ENCODE measurements at regions not wholly inside any gene's neighbourhood (a gene's known extent, or its start where the extent isn't known, plus 50 kb on each side); places are given as distances from the start of the nearest gene placed in this dataset.

- Mint-ChIP-seq H3K4me3 (no peak overlapping the region), H3K27ac (no peak overlapping the region), H3K9me3 (peaks cover 7% of the 10 kb centered on the region), H3K27me3 (no peaks in the 10 kb centered on the region), H3K36me3 (ENCODE audit: low read depth) (no peaks in the 10 kb centered on the region), H3K4me1 (ENCODE audit: low read depth) (no peaks in the 10 kb centered on the region)
- Histone ChIP-seq H3K4me3 (ENCODE audit: low read length) (no peak overlapping the region), H3K4me1 (ENCODE audit: insufficient read depth, low read length) (no peaks in the 10 kb centered on the region), H3K27ac (ENCODE audit: low read depth in 1 of 2, low read length in 2 of 2) (no peak overlapping the region), H3K27me3 (ENCODE audit: control insufficient read depth in 1 of 2, insufficient read depth in 2 of 2, low read length in 2 of 2) (no peaks in the 10 kb centered on the region), H3K9me3 (ENCODE audit: control insufficient read depth in 1 of 2, insufficient read depth in 1 of 2, low read length in 2 of 2) (peaks cover 0 to 7% of the 10 kb centered on the region in 2 experiments), H3K36me3 (ENCODE audit: insufficient read depth, low read length) (no peaks in the 10 kb centered on the region)
- CTCF ChIA-PET: no interaction called here
- ATAC-seq (ENCODE audit: poor library complexity): no peak
- POLR2A ChIA-PET: no interaction called here
- no peak for TF ChIP-seq CTCF (IDR thresholded peaks at IDR 0.05)
- DNase-seq: no peak
- intact Hi-C loops (cut with DNase I, micrococcal nuclease): no loop called here
These were observed 317.0 kb upstream of the DCBLD2 start for GRCh38 chr3:99218468-99218867.

GRCh38 chr3:99212969-99213368 is 311.5 kb upstream of the DCBLD2 start:
- intact Hi-C loops (cut with DNase I, micrococcal nuclease): no loop called here
- Mint-ChIP-seq H3K36me3 (ENCODE audit: low read depth) (no peaks in the 10 kb centered on the region), H3K4me3 (no peak overlapping the region), H3K27ac (no peak overlapping the region), H3K4me1 (ENCODE audit: low read depth) (no peaks in the 10 kb centered on the region), H3K9me3 (peaks cover 7% of the 10 kb centered on the region), H3K27me3 (no peaks in the 10 kb centered on the region)
- ChIA-PET CTCF (no interaction called here), POLR2A (no interaction called here)
- no peaks in the 10 kb centered on the region for H3K4me1 ChIP-seq (ENCODE audit: insufficient read depth, low read length)
- TF ChIP-seq CTCF (IDR thresholded peaks at IDR 0.05): no peak
- no peak for DNase-seq
- no peak for ATAC-seq (ENCODE audit: poor library complexity)
- H3K27me3 ChIP-seq (ENCODE audit: control insufficient read depth in 1 of 2, insufficient read depth in 2 of 2, low read length in 2 of 2): no peaks in the 10 kb centered on the region
- H3K36me3 ChIP-seq (ENCODE audit: insufficient read depth, low read length): no peaks in the 10 kb centered on the region
- H3K9me3 ChIP-seq (ENCODE audit: control insufficient read depth in 1 of 2, insufficient read depth in 1 of 2, low read length in 2 of 2): peaks cover 0 to 8% of the 10 kb centered on the region in 2 experiments
- no peak overlapping the region for H3K4me3 ChIP-seq (ENCODE audit: low read length)
- no peak overlapping the region for H3K27ac ChIP-seq (ENCODE audit: low read depth in 1 of 2, low read length in 2 of 2)

GRCh38 chr3:99211309-99211708 is 309.8 kb upstream of the DCBLD2 start:
- H3K4me3 Mint-ChIP-seq: no peak overlapping the region
- intact Hi-C loops (cut with DNase I, micrococcal nuclease): no loop called here
- Histone ChIP-seq H3K4me3 (ENCODE audit: low read length) (no peak overlapping the region), H3K36me3 (ENCODE audit: insufficient read depth, low read length) (no peaks in the 10 kb centered on the region), H3K27ac (ENCODE audit: low read depth in 1 of 2, low read length in 2 of 2) (no peak overlapping the region), H3K9me3 (ENCODE audit: control insufficient read depth in 1 of 2, insufficient read depth in 1 of 2, low read length in 2 of 2) (peaks cover 0 to 8% of the 10 kb centered on the region in 2 experiments), H3K4me1 (ENCODE audit: insufficient read depth, low read length) (no peaks in the 10 kb centered on the region), H3K27me3 (ENCODE audit: control insufficient read depth in 1 of 2, insufficient read depth in 2 of 2, low read length in 2 of 2) (no peaks in the 10 kb centered on the region)
- H3K36me3 Mint-ChIP-seq (ENCODE audit: low read depth): no peaks in the 10 kb centered on the region
- POLR2A ChIA-PET: no interaction called here
- ATAC-seq (ENCODE audit: poor library complexity) (no peak), DNase-seq (no peak)
- no peak overlapping the region for H3K27ac Mint-ChIP-seq
- H3K4me1 Mint-ChIP-seq (ENCODE audit: low read depth): no peaks in the 10 kb centered on the region
- peaks cover 9% of the 10 kb centered on the region for H3K9me3 Mint-ChIP-seq
- CTCF ChIA-PET: no interaction called here
- no peak for TF ChIP-seq CTCF (IDR thresholded peaks at IDR 0.05)
- no peaks in the 10 kb centered on the region for H3K27me3 Mint-ChIP-seq

Measured in CD4-positive, alpha-beta T cell (primary cell).